GM19452 (cell line): ENCODE measurements at regions not wholly inside any gene's neighbourhood (a gene's known extent, or its start where the extent isn't known, plus 50 kb on each side); places are given as distances from the start of the nearest gene placed in this dataset.
"Not testable (repeated sequence)": the region's sequence is repeated elsewhere in the genome, so short reads cannot be mapped to it uniquely, and the experiment has no call there.

Experiments used
- ATAC-seq: cut with Tn5 transposase; IDR thresholded peaks from one replicate; pipeline ENCODE4 v1.9.1; 2021; ENCODE audit not compliant: unreplicated experiment

GRCh38 chr12:91505006-91505405 is 322.4 kb upstream of the DCN start:
- no peak for ATAC-seq

GRCh38 chr12:91502208-91502607 is 319.6 kb upstream of the DCN start:
- ATAC-seq = no peak

GRCh38 chr12:91496337-91496736 is 313.7 kb upstream of the DCN start:
- ATAC-seq = no peak

- ATAC-seq = no peak
Observed at GRCh38 chr12:91493308-91493707, 310.7 kb upstream of the DCN start.

GRCh38 chr12:91492648-91493047 is 310.0 kb upstream of the DCN start:
- no peak for ATAC-seq

GRCh38 chr12:91490667-91491311 is 308.2 kb upstream of the DCN start:
- ATAC-seq = no peak

GRCh38 chr12:91483471-91483985 is 300.9 kb upstream of the DCN start:
- ATAC-seq = no peak

- ATAC-seq = no peak
Observed at GRCh38 chr12:91482231-91482630, 299.6 kb upstream of the DCN start.

- no peak for ATAC-seq
Observed at GRCh38 chr12:91478500-91478899, 295.9 kb upstream of the DCN start.

- no peak for ATAC-seq
Observed at GRCh38 chr12:91467686-91468085, 285.1 kb upstream of the DCN start.

- no peak for ATAC-seq
Observed at GRCh38 chr12:91461061-91461460, 278.4 kb upstream of the DCN start.

GRCh38 chr12:91460469-91460868 is 277.9 kb upstream of the DCN start:
- ATAC-seq = no peak

GRCh38 chr12:91455321-91455720 is 272.7 kb upstream of the DCN start:
- ATAC-seq = no peak

GRCh38 chr12:91454179-91454578 is 271.6 kb upstream of the DCN start:
- no peak for ATAC-seq

GRCh38 chr12:91452464-91452863 is 269.8 kb upstream of the DCN start:
- not testable (repeated sequence) for ATAC-seq

- no peak for ATAC-seq
Observed at GRCh38 chr12:91441993-91442952, 259.7 kb upstream of the DCN start.

- ATAC-seq = no peak
Observed at GRCh38 chr12:91441246-91441645, 258.6 kb upstream of the DCN start.

- ATAC-seq = no peak
Observed at GRCh38 chr12:91434081-91434480, 251.5 kb upstream of the DCN start.

GRCh38 chr12:91432755-91433154 is 250.1 kb upstream of the DCN start:
- ATAC-seq = no peak

GRCh38 chr12:91432089-91432488 is 249.5 kb upstream of the DCN start:
- no peak for ATAC-seq

- no peak for ATAC-seq
Observed at GRCh38 chr12:91424506-91424905, 241.9 kb upstream of the DCN start.

- ATAC-seq = no peak
Observed at GRCh38 chr12:91423693-91424050, 241.1 kb upstream of the DCN start.
